ENCODE measurements at regions not wholly inside any gene's neighbourhood (a gene's known extent, or its start where the extent isn't known, plus 50 kb on each side); places are given as distances from the start of the nearest gene placed in this dataset.

DNA sequence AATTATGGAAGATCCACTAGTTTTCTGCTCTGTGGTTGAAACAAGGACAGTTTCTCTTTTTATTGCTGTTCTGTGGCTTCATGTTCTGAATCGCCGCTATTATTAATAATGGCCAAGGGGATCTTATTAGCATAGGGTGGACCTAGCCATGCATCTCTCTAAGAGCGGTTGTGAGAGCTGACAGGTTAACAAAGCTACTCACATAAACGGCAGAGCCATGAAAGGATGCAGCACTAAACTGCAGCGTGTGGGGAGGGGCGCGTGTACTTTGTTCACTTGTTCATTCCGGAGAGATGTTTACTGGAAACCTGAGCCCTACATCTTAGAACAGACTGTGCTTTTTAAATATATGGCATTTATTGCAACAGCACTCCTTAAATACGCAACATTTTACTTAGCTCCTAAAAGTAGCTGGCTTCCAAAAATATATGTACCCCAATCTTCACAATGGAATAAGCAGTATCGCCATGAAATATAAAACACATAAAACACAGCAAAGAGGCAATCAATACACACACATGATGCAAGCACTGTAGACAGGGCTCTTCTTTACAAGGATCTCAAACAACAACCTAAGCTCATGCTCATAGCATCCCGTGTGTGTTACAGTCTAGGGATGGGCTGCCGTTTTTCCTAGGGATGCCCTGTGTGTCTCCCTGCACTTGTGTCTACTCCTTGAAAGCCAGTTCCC, 424.6 kb downstream of the MED10 start:
- no peak for DNase-seq (ENCODE audit: low read depth in 3 of 3)

DNA sequence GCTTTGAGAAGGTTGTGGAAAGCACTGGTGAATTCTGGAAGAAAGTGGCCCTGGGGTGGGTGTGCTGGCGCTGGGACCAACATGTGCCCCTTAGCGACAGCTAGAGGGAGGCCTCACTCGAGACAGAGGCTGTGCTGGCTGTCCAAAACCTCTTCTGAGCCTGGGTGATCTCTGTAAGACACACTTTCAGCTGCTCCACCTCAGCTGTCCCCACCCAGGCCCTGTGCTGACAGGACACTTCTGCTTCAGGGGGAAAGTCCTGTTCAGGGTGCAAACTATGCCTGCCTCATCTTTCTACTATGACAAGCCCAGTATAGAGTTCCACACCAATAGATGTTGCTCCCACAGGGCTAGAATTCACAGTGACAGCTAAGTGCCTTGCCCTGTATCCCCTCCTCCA, 426.4 kb downstream of the MED10 start:
- no peak for DNase-seq (ENCODE audit: low read depth in 3 of 3)

DNA sequence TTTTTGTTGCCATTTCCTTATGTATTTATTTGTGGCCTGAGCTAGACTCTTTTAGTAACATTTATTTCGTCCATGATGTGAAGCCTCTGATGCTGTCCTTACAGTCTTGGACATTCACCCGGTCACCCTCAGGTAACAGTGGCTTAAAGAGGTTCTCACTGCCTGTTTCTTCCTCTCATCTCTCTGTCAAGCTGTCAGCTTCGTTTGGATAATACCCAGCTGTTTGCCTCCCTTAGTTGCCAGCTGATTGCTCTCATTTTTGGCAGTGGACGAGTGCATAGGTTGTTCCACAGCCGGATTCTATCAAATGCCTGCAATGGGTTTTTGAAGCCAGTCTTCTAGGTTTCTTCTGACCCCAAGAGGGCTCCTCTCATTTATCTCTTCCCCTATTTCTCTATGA, 427.7 kb downstream of the MED10 start:
- DNase-seq (ENCODE audit: low read depth in 3 of 3), result no peak

DNA sequence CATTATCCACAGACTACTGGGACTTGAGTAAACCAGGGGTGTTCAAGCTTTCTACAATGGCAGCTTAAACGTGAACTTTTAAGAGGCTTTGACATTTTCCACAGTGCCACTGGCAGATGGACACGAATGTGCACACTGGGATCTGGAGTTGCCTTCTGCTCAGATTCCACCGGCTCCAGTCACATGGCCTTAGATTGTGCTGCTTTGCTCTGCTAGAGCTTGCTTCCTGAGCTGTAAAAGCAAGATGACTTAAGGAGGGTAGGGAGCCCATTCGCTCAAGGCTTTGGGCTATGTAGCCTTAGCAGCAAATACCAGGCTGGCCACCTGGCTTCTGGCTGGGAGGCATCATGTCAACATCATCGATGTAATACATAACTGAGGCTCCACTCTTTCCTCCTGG, 436.9 kb downstream of the MED10 start:
- no peak for DNase-seq (ENCODE audit: low read depth in 3 of 3)

DNA sequence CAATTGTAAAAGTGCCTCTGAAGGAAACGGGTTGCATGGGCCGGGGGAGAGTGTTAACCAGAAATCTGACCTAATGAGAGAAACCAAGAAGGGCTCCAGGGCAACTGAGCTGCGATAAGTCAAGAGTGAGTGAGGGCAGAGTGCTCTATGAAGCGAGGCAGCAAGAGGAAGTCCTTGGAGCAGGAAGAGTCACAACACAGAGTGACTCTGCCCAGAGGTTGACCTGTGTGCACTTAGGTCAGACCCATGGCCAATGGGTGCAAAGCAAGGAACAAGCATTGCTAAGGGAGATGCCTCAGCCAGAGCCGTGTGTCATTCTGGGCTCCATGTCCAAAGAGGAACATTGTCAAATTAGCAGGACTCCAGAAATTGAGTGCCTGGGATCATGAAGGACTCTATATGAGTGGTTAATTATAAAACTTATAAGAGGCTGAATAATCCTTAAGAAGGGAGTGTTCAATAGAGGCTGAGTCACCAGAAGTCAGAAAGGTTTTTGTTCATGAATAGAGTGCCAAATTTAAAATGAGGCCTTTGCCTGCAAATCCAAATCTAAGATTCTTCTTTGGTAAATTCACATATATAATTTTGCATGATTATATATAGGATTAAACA, 438.5 kb downstream of the MED10 start:
- no peak for DNase-seq (ENCODE audit: low read depth in 3 of 3)

DNA sequence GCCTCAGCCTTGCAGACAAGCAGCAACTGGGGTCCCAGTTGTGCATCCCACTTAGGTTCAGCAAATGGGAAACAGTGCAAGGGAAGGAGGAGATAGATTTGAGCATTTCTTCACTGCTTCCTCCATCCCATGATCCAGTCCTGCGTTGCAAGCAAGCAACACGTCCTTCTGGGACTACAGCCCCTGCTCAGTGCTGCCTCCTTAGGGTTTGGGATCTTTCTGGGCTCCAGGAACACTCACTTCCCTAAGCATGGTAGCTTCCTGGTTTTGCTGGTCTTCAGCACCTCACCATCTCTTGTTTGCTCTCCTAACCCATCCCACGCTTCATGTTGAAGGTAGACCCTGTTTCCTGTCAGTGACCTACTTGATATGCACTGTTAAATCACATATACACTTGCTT, 444.7 kb downstream of the MED10 start:
- DNase-seq (ENCODE audit: low read depth in 3 of 3), result no peak

DNA sequence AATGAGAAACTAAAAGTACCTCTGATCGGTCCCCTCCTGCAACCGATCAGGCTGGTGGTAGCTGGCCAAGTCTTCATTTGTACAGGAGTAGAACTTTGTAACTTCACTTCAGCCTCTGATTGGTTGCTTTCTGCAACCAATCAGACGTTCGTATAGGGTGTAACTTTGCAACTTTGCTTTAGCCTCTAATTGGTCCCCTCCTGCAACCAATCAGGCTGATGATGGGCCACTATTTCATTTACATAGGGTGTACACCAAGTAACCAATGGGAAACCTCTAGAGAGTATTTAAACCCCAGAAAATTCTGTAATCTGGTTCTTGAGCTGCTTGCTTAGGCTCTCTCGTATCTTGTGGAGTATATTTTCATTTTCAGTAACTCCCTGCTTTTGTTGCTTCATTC, 445.5 kb downstream of the MED10 start:
- no peak for DNase-seq (ENCODE audit: low read depth in 3 of 3)

DNA sequence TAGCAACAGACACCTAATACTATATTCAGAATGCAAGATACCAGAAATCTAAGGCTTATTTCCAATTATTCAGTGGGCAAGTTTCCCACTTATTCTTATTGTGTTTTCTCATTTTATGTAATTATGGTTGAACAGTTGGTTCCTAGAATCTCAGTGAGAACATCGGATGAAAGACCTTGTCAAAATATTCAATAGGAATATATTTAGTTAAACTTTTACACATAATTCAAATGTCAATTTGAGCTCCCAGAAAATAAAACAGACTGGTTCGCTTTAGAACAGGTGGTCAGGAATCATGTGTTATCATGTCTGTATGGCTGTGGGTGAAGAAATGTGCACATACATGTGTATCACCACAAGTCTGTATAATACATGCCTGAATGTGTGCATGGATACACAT, 447.8 kb downstream of the MED10 start:
- no peak for DNase-seq (ENCODE audit: low read depth in 3 of 3)

DNA sequence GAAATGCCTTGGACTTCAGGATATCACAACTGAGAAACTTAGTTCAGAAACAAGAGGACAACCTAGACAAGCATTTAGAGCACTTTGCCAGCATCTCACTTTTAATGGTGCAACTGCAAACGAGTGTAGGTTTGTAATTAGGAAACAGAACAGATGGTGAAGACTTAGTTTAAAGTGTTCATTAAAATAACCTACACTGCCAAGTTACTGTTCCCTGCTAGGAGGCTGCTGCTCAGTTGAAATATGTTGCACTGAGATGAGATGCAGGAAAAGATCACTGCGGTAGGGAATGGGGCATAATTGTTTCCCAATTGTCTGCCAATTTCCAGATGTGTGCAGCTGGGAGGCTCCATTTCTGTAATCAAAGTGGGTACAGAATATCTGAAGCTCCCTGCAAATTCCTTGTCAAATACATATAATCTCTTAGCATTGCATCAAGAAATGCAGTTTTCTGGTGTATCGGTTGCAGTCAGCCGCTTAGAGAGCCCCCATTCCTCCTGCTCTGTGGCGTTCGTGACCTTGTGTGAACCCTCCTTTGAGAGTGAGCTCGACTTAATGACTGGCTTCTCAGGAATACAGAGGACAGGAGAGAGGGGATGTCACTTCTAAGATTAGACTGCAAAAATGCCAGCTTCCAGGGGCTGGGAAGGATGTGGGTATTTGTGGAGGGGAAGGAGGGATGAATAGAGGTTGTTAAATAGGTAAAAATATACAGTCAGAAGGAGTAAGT, 448.9 kb downstream of the MED10 start:
- DNase-seq (ENCODE audit: low read depth in 3 of 3), result no peak

DNA sequence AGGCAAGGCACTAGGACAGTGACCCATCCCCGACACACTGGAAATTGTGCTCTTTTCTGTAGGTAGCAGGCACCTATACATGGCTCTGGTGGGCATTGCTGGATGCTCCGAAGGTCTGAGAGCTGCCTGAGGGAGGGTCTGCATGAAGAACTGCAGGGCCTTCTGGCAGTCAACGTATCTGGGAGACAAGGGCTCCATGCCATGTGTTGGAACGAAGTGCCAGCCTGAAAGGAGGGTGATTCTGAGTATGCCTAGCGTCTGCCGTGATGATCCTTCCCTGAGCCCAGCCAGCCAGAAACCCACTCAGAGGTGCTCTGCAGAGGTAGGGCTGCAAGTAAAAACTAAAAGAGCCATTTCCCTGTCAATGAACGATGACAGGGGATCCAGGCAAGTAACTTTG, 453.2 kb downstream of the MED10 start:
- no peak for DNase-seq (ENCODE audit: low read depth in 3 of 3)

DNA sequence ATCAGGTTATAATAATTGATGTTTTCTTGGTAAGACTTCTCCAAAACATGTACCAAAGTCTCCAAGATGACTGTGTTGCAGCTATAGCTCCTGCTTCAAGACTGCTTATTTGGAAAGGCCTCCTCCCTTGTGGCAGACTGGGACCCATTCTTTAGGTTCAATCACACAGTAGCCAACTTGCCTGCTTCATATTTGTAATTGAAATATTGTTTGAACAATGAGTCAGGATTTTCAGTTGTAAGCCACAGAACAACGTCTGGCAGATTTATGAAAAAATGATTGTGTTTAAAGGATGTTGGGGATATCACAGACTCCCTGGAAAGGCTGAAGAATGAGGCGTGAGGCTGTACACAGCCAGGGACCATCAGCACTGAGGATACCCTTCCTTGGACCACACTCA, 458.9 kb downstream of the MED10 start:
- DNase-seq (ENCODE audit: low read depth in 3 of 3), result no peak

DNA sequence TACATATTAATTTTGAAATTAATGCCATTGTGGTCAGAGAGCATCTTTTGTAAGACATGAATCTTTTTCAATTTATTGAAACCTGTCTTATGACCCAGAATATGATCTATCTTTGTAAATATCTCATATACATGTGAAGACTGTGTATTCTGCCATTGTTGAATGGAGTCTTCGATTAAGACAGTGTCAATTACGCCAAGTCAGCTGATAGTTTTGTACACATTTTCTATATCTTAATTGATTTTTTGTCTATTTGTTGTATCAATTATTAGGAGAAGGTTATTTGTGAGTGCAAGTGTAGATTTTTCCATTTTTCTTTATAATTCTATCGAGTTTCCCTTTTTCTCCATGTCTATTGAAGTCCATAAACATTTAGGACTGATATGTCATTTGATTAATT, 471.6 kb downstream of the MED10 start:
- no peak for DNase-seq (ENCODE audit: low read depth in 3 of 3)

DNA sequence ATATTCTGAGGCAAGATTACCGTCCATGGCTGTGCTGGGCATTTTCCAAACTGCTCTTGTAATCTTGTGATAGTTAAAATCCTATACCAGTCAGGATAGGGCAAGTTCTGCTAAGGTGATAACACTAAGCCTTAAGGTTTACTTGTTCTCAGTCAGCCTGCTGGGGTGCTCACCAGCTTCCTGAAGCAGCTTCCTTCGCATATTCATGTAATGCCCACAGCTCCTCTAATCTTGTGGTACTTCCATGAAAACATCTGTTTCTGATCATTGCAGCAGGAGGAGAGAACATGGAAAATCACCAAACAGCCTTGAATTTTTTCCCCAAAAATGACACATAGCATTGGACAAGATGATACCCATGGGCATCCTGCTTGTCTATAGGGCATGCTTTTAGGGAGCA, 473.2 kb downstream of the MED10 start:
- DNase-seq (ENCODE audit: low read depth in 3 of 3), result no peak

DNA sequence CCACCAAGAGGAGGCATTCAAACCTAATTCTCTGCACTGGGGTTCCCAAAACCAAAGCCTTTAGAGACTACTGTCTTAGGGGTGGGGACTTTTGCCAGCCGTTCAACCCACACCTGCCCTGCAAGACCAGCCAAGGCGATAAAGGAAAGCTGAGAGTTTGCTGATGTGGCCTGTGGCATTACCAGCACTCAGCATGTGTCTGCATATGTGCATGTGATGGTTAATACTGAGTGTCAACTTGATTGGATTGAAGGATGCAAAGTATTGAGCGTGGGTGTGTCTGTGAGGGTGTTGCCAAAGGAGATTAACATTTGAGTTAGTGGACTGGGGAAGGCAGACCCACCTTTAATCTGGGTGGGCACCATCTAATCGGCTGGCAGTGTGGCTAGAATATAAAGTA, 474.2 kb downstream of the MED10 start:
- no peak for DNase-seq (ENCODE audit: low read depth in 3 of 3)

DNA sequence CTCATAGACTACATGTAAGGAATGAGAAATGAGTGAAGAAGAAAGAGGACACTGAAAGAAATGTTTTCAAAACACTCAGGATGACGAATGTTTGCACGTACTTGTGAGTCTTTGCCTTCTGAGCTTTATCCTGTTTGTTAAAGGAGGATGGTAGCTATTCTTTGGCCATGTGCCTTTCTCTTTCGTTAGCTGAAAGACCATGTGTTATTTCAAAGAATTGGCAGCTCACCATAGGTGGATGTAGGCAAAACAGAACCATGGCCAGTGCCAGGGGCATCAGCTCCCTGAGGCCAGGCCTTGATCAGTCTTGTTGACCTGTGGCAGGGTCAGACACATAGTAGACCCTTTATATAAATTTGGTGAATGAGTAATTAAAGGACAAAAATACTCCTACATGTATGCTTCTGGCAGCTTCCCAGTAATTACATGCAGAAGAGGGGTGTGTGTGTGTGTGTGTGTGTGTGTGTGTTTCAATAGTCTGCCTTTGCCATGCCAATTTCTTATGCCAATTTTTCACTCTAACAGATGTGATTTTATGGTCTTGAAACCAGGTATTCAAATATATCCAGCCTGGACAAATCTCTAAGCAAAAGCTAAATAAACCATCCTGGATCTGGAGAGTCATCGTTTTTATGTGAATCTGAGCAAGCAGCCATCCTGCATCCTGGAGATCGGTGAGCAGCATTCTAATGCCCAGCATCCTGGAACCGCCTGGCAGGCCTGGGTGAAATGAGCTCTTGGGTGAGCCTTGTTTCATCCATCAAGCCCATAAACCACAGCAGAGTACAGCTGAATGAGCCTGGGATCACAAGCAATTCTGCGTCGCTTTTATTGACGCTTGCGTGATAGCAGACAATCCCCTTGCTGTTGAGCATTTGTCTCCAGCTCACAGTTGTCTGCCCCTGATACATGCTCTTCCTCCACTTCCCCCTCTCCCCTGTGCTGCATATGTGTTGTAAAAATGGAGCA, 475.4 kb downstream of the MED10 start:
- no peak for DNase-seq (ENCODE audit: low read depth in 3 of 3)

DNA sequence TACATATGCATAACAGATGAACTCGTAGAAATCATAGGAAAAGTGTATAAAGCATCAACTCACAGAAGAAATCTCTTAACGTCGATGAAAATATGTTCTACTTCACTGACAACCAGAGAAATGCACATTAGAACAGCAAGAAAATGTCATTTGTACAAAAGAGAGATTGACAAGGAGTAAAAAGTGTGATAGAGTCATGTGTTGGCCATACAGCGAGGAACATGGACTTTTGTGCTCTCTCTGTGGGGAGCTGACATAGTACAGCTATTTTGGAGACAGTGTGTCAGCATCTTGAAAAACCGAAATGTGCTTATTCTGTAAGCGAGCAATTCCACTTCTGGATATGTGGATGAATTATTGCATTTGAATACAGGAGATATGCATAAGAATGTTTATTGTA, 477.9 kb downstream of the ICE1 start:
- no peak for DNase-seq (ENCODE audit: low read depth in 3 of 3)

DNA sequence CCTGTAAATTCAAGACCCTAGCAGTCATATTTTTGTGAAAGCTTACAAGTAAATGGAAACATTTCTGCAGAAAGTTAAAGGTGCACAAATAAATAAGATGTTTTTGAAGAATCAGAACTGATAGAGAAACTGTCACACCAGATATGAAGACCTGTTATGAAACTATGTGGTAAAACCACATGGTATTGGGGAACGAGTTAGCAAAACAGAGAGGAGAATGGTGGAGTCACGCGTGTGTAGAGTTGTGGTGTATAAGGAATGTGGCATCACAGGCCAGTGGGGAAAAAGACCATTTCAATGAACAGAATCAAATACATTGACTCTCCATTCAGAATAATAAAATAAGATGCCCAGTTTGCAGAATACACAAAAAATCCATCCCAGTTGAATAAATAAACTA, 477.2 kb downstream of the ICE1 start:
- no peak for DNase-seq (ENCODE audit: low read depth in 3 of 3)

DNA sequence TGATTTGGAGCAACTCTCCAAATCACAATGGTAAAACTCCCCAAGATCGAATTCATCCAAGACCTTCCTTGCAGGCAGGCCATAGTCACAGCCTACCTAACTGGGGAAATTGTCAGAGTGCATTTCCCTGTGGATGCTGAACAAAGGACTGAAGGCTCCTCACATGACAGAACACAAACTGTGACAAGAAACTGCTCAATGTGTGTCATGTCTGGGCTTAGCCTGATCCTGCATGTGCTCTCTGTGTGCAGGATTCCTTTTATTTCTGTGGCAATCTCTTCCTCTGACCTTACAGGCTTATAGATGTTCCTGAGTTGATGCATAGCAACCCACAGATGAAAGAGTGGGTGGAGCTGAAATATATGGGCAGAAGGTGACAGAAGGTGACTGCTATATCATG, 465.8 kb downstream of the ICE1 start:
- no peak for DNase-seq (ENCODE audit: low read depth in 3 of 3)

DNA sequence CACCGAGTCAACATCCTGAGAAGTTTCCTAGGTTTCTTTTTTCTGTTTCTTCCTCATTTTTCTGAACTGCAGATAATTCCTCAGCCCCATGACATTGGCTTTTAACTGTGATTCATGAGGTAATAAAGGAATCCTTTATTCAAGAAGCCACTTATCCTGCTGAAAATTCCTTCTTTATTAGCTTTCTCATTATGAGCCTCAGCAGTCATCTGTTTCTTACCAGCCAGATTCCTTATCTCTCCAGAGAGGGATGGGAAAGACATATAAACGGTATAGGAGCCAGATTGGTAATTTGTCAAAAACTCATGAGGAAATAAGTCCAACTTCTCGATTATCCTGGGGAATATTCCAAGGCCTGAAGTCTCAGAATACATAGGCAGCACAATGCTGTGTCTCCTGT, 465.4 kb downstream of the ICE1 start:
- no peak for DNase-seq (ENCODE audit: low read depth in 3 of 3)

DNA sequence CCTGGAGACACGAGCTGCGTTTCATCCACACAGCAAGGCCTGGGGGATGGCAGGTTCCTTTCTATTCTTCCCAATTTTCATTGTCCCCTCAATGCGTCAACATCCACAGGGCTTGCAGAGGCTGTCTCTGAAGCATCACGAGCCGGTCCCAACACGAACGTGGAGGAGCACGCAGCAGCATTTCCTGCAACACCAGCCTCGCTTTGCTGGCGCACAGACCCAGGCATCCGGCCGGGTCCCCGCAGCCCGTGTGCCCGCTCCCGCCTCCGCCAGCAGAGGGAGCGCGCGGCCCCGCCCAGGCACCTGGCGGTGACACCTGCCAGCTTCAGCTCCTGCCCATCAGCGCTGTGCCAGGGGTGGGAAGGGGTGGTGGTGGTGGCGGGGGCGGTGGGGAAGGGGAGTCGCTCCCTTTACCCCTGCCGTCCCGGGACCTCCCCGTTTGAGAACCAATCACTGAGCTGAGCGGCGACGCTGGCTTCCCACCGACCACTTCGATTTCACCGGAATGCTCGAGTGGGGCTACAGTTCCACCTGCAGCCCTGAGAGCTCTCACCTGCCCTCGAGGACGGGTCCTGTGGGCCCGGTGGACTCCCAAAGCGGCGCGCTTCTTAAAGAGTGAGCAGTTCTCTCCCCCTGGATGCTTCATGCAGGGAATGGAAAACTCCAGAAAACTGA, 464.5 kb downstream of the ICE1 start:
- DNase-seq (ENCODE audit: low read depth in 3 of 3), result peak in 1 of 3 experiments; percentile 1

DNA sequence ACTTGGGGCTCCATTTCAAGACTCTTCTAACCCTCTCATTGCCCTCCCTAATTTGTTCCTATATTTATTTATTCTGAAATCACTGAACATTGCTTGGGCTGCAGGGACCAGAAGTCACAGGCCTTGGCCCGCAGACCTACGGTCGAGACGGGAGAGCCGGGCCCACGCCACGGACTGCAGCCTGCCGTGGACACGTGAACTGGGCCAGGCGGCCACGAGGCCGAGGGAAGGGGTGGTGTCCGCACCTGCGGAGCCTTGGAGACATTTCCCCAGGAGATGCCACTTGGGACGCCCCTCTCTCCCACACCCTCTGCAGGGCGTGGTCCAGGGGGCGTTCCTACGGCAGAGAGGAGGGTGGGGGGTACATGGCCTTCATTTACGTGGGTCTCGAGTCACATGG, 463.9 kb downstream of the ICE1 start:
- DNase-seq (ENCODE audit: low read depth in 3 of 3), result no peak

DNA sequence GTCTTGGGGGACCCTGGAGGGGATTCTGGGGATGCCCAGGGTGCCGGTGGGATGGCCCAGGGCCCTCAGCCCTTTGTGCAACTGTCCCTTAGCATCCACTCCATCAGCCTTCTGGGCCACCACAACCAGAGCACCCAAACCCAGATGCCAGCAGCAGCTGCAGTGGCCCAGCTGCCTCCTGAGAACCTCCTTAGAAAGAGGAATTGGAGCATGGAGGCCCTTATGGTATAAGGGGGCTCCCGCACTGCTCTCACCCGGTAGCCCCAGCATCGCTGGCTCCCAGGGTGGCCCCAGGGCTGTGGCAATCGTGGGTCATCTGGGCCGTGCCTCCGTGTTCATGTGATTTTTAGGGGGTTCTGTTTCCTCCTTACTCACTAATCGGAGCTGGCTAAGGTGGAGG, 463.3 kb downstream of the ICE1 start:
- no peak for DNase-seq (ENCODE audit: low read depth in 3 of 3)

All from stimulated activated CD4-positive, alpha-beta T cell treated with anti-CD3 and anti-CD28 coated beads, TNF-alpha, amount 100 ng/mL, for 4 hours (primary cell).